Stimulated activated naive CD4-positive, alpha-beta T cell treated with Interleukin-2 at 50 U/mL for 16 hours (primary cell): ENCODE measurements at regions not wholly inside any gene's neighbourhood (a gene's known extent, or its start where the extent isn't known, plus 50 kb on each side); places are given as distances from the start of the nearest gene placed in this dataset.
"Not testable (repeated sequence)": the region's sequence is repeated elsewhere in the genome, so short reads cannot be mapped to it uniquely, and the experiment has no call there.

ENCODE experiments used
- DNase-seq: peaks from one replicate; lab custom pipeline; 2025; lab: John Stamatoyannopoulos, UW

DNA sequence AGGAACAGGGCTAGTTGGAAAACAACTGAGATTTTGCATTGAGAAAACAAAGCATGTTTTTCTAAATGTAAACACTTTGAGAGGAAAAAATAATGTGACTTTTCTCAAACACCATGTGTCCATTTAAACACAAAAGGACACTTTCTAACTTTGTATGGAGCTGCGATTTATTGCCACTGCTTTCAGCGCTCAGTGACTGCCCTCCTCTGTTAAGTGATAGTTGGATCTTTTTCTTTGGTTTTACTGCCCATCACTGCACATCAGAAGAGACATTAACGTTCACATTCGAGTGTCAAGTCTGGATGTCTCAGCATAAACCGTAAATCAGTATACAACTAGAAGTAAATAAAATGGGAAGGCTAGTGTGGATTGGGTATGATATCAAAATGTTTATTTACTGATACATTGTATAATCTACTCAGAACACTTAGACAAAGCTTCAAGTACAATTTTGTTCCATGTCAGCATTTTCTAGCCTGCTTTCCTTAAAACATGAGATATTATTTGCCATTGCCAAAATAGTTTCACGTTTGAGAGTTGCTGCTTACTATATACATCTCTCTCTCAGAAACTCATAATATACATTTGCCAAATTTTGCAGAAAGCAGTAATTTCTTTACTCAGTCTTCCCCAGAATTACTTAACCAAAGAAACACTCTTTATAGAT is 237.6 kb downstream of the IKZF2 start:
- no peak for DNase-seq

DNA sequence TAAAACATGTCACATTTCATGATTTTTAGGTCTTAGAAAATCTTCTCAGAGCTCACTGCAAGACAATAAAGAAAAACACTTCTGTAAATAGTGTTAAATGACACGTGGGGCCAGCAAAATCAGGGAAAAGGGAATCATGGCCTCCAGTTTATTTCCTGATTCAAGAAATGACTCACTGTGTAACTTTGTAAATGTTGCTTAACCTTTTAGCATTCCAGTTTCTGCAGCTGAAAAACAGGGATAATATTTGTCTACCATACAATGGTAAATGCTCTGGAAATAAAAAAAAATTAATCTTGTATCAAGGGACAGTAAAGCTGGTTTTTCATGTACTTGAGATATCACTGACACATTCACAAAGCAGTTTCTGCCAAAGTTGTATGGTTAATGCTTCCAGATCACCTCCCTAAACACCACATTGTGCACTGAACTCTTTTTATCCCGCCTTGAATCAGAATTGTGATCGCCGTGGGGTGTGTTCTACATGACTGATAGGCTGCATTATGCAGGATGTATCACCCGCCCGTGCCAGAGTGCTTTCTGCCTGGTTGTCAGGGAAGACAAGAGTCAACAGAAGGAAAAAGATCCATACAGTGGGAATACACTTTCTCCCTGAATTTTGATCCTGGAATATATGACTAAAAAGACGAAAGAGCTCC is 238.8 kb downstream of the IKZF2 start:
- DNase-seq: no peak

DNA sequence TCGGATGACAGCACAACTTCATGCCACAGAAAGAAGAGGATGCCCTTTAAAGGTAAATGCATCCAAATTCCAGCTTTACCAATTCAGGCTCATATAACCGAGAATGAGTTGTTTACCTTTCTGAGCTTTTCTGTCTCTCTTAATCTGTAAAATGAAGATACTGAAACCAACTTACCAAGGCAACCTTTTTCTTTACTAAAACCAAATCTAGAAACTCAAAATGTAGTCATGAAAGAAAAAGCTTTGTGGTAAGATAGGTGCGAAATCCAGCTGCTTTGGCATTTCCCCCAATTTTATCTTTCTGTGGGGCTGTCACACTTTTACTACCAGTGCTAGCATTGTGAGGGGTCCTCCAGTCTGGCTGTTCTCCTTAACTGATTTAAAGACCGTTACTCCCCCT is 240.4 kb downstream of the IKZF2 start:
- no peak for DNase-seq

DNA sequence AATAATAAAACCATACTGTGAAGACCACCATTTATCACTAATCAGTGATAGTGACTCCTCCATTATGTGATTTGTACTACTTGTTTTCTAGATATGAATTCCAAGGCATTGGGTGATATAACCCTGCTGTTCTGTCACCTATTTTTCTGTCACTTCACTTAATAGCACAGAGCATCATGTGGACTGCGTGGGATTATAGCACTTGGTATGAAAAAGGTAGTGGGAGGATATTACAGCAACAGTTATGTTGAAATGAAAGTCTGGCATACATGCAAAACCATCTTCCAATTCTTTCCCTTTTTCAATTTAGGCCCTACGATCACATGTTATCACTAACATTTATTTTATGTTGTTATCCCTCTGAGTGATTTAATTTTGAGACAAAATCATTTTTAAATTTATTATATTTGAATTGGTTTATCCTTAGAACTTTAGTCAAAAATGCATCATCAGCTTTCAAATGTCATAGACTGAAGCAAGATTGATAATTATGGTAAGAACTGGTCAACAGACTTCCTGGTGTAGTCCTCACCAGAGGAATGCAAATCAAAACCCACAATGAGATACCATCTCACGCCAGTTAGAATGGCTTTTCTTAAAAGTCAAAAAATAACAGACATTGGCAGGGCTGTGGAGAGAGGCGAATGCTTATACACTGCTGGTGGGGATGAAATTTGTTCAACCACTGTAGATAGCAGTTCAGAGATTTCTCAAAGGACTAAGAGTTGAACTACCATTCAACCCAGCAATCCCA is 242.6 kb downstream of the IKZF2 start:
- no peak for DNase-seq

DNA sequence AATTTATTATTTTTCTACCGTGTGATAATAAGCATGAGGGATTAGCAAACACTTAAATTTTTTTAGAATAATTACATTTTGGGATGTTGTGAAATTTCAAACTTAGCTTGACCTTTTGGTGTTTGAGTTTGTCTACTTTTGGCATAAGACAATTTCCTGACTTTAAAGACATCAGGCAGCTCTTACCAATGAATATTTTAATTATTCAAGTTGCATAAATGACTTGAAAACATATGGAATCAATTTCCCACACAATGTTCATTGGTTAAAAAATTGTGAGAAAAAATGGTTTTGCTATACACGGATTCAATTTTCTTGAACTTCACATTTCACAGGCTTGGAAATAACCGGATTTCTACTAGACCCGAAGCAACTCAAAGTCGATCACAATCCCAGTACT is 243.4 kb downstream of the IKZF2 start:
- no peak for DNase-seq

DNA sequence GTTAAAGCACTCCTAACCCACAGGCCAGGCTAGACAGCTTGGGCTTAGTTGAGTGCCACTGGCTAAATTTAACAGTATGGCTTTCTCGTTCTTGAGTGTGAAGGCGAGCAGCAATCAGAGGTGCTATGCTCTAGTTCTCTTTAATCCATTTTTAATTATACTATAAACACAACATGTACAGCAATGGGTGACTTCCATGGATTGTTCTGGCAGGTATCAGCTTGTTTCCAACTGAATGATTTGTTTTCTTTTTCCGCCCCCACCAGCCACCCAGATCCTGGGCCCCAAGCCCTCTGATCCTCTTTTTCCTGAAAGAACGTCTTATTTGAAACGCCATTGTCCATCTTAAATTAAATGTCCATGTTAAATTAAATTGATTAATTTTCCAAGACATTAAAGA is 244.8 kb downstream of the IKZF2 start:
- DNase-seq: no peak

DNA sequence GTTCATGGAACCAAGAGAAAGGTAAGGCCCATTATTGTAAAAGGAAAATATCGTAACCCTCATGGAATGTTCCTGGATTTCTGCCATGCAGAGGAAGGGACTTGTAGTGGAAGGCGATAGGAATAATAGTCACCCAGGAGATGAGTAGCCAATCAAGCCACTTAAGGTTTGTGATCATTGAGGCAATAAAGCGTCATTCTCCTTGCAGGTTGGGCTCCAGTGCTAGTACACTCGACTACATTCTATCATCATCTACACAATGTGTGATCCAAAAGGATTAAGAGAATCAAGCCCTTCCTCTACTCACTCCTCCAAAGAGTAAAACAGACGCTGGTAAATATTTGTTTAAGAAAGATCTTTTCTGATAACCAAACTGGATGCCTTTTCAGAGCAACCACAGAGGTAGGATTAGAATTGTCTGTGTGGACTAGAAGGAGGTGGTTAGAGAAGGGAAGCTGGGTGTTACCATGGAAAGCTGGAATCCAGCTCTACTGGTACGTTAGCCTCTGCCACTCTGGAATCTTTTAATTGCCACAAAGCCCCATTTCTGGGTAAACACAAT is 245.7 kb downstream of the IKZF2 start:
- DNase-seq: no peak

DNA sequence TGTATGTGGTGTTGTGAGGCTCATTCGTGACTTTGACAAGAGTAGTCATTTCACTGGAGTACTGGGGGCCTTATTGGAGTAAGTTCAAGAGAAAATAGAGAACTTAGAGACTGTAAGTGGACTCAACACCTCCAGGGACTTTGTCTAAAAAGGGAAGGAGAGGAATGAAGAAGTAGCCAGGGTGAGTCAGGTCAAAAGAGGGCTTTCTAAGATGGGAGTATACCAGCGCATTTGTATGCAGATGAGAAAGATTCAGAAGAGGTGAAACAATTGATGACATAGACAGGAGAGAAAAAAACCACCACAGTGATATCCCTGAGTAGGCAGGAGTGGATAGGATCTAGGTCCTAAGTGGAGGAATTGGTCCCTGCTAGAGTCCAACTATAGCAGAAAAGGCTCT is 246.8 kb downstream of the IKZF2 start:
- DNase-seq: no peak

DNA sequence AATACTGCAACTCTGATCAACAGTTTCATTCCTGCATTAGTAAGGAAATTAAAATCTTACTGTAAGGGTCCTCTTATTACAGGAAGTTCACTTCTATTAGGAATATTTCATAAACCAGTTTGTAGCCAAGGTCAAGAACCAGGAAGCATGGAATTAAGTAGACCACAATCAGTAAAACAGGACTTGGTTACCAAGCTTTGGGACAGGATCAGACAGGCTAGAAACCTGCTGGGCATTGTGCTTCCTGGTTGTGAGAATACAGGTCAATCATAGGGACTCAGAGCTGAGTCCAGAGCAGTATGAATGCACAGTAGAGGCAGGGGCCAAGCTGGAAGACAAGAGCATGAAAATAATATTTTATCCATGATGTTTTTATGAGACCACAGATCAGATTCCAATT is 248.0 kb downstream of the IKZF2 start:
- no peak for DNase-seq

DNA sequence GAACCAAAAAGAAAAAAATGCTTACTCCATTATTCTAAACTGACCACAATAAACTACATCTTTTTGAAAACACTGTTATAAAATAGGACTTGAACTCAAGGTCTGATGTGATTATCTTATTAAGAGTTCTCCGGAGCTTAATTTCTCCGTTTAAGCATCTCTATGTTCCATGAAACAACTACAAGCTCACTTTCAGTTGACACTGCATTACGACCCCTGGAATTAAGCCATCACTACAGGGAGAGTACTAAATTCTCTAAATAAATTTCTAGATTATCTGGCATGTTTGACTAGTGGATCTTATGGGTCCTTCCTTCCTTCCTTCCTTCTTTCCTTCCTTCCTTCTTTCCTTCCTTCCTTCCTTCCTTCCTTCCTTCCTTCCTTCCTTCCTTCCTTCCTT is 249.0 kb downstream of the IKZF2 start:
- no peak for DNase-seq

DNA sequence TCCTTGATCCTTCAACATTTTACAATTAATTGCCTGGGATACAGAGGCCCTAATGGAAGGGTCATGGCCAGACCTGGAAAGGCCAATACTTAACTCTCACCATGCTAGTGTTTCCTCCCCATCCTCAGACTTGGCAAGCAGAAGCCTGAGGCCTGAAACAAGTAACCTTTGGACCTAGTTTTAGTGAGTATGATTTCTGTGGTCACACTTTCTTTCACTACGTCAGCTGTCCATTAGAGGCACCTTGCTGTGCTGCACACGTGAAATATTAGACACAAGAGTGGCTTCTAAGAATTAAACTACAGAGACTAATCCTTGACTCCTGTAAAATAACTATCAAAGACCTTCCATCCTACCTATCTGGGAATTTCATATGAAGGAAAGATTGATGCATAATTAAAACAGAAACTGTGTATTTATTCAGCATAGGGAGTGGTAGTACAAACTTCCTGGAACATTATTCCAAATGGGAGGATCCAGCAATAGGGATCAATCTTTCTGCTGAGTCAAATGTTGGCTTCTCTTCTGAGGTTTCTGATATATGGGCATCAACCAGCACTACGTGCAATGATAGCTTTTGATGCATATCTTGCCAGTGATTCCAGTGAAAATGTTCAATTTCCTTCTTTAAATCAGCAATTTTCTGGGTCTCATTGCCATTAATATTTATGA is 249.7 kb downstream of the IKZF2 start:
- DNase-seq: no peak

DNA sequence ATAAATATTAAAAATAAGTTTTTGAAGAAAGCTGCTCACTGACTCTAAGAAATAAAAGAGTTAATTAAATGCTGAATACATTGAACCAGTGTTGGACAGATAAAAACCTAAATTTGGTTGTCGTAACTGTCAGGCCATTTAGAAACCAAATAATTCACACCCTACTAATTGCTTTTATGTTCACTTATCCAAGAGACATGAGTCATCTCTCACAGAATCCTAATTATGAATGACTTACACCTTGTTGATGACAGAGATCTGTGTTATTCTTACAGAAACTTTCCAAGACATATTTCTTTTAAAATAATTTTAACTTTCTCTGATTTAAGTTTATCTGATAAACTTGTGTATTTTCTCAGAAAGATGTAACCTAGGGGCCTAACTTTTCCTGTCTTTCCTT is 250.7 kb downstream of the IKZF2 start:
- DNase-seq: no peak

DNA sequence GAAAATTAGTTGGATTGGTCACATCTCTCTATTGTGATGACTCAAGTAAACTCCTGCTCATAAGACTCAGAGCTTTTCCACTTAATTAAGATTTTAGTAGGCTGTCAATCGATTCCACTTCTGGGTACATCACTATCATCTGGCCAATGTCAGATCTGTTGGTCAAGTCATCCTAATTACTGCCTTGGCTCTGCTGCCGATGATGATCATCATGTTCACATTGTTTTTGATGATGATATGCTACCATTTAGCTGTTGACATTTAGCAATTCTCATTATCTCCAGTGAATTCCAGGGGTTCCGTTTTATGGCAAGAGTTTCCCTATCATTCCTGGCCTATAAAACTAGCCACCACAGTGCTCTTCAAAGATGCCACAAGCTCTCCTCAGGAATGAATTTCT is 253.4 kb downstream of the IKZF2 start:
- no peak for DNase-seq

DNA sequence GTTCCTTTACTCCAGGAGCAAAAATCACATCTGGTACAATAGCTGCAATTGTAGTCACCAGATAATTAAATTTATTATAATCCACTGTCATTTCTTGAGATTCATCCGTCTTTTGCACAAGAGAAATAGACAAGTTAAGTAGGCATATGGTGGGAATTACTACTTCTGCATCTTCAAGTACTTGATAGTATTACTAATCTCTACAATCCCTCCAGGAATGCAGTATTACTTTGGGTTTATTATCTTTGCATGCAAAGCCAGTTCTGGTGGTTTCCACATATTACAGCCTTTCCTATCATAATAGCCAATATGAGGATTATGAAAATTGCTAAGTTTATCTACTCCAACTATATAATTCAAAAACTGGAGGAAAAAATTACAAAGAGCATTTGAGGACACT is 254.1 kb downstream of the IKZF2 start:
- DNase-seq: no peak

DNA sequence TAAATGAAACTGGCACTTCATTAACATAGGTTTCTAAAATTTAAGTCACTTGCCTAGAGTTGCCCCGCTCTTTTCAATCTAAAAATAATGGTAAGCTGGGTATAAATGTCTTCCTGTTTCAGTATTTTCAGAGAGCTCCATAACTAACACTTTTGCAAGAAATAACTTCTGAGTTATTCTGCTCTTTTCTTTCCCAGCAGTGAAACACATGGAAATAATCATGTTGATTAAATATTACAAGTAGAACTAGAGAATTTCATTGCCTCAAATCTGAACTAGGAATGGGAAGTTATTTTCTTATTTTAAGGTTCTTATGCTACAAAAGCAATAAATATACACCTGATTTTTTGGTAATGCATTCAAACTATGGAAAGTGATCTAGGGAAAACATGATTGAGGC is 257.4 kb downstream of the IKZF2 start:
- no peak for DNase-seq

DNA sequence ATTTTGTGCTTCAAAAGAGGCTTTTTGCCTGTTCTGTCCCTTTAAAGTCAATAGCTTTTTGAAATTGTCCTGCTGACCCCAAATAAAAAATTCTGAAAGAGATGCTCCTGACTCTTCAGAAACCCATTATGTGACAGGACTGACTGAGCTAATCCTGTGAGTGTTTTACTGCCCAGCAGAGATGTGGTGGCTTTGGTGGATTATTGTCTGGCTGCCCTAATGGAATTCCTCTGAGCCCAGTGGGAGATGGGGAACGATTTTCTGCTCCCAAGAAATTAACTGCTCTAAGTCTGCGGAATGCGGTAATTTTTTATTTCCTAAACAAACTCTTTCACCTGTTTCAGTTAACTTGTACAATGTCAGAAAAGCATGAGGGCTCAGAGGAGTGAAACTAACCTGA is 258.2 kb downstream of the IKZF2 start:
- DNase-seq: no peak

DNA sequence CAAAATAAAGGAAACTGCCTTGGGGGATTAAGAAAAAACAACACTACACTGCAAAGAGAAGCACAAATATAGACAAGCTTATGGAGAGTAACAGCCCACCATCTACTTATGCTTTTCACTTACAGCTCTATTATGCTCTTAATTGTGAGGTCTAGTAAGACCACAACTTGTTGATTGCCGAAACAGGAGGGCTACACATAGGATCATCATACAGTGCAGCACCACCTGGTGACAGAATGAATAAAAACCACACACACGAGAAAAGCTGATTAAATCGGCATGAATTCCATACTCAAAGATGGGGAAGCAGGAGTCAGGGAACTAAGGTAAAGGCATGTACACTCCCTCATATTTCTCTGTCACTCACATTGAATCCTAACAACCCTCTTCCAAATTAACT is 259.2 kb downstream of the IKZF2 start:
- no peak for DNase-seq

DNA sequence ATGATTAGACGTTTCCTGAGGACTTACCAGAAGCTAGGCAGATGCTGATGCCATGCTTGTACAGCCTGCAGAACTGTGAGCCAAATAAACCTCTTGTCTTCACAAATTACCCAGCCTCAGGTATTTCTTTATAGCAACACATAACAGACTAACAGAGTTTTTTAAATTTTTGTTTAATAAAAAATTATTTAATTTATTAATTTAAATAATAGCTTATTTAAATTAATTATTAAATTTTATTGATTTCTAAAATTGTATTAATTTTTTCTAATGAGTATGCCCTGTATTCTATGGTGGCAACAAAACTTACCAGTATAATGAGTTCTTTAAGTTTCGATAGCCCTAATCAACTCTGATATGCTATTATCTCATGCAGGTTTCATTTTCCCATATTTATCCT is 259.8 kb downstream of the IKZF2 start:
- DNase-seq: no peak

DNA sequence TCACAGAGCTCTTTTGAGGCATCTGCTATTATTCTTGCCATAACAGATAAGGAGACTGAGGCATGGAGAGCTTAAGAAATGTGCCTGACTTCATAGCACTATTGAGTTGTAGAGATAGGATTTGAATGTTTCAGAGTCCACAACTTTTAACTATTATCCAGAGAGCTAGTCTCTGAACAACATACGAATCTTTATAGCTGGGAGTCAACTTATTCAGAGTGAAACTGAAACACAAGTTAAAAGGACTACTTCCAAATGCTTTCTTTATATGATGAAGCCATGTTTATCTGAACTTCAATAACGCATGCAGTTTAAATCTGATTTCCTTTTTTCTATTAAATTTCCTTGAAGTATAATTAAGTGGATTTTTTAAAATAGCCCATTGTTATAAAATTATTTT is 268.8 kb downstream of the IKZF2 start:
- DNase-seq: no peak

DNA sequence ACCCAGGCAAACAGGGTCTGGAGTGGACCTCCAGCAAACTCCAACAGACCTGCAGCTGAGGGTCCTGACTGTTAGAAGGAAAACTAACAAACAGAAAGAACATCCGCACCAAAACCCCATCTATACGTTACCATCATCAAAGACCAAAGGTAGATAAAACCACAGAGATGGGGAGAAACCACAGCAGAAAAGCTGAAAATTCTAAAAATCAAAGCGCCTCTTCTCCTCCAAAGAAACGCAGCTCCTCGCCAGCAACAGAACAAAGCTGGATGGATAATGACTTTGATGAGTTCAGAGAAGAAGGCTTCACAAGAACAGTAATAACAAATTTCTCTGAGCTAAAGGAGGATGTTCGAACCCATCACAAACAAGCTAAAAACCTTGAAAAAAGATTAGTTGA is 274.9 kb downstream of the IKZF2 start:
- DNase-seq: not testable (repeated sequence)

DNA sequence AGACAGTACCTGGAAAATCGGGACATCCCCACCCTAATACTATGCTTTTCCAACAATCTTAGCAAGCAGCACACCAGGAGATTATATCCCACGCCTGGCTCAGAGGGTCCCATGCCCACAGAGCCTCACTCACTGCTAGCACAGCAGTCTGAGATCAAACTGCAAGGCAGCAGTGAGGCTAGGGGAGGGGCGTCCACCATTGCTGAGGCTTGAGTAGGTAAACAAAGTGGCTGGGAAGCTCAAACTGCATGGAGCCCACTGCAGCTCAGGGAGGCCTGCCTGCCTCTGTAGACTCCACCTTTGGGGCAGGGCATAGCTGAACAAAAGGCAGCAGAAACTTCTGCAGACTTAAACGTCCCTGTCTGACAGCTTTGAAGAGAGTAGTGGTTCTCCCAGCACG is 275.5 kb downstream of the IKZF2 start:
- DNase-seq: not testable (repeated sequence)

DNA sequence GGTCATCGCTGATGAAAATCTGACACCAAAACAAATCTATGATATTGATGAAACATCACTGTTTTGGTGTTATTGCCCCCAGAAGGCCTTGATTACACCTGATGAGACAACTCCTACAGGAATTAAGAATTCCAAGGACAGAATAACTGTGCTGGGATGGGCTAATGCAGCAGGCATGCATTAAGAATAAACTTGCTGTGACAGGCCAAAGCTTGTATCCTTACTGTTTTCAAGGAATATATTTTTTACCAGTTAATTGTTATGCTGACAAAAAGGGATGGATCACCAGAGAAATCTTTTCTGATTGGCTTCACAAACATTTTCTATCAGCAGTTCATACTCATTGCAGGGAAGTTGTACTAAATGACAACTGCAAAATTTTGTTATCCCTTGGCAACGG is 278.2 kb downstream of the IKZF2 start:
- DNase-seq: no peak

DNA sequence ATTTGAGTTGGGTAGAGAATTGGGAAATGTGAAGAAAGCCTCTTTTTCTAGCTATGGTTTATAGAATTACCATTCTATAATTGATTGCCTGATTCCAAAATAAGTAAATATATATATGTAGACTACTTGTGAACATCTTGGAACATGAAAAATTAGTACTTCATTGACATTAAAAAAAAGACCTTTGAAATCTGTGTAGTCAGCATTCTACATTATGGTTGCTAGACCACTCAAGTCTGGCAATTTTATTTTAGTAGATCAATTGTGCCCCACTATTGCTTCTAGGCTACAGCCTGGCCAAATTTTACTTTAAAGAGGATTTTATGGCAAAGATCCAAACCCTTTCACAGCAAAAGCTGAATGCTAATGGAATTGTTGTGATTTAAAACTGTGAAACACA is 279.8 kb downstream of the IKZF2 start:
- DNase-seq: no peak
